B cell (primary cell): ENCODE measurements at regions not wholly inside any gene's neighbourhood (a gene's known extent, or its start where the extent isn't known, plus 50 kb on each side); places are given as distances from the start of the nearest gene placed in this dataset.

Experiments used
- ATAC-seq: fragments of 200-7000 bp; cut with Tn5 transposase; one replicate; pipeline ENCODE4 v1.10.0; 2021; ENCODE audit warnings: low read depth, mild to moderate bottlenecking, moderate number of reproducible peaks, moderate library complexity
- CTCF ChIA-PET: fragments of 350-600 bp; sonication (Branson Sonifier 250); formaldehyde crosslinking; loops from one replicate; lab custom pipeline; 2021; ENCODE audit warnings: antibody characterized with exemption, inconsistent platforms; lab: Charles Lee
- POLR2A ChIA-PET: fragments of 350-600 bp; sonication (Branson Sonifier 250); formaldehyde crosslinking; loops from one replicate; lab custom pipeline; 2021; ENCODE audit warnings: antibody characterized with exemption; lab: Charles Lee
- DNase-seq: peaks from one replicate; pipeline ENCODE4 v3.0.0; 2013
- H2AFZ ChIP-seq: 2 replicates; pipeline ENCODE4 v1.6.1; 2012; ENCODE audit warnings: mild to moderate bottlenecking, low read depth, low read length; ENCODE audit not compliant: insufficient read depth, poor library complexity, severe bottlenecking
- H3K27ac ChIP-seq, 2 donors: 1 replicate in 1 of 2; 2 replicates in 1 of 2; pipeline ENCODE4 v1.5.1; 2012 to 2013; ENCODE audit warnings: low read length in 2 of 2, mild to moderate bottlenecking in 2 of 2, moderate library complexity in 1 of 2
- H3K27me3 ChIP-seq, 4 experiments: fragments of 200-600 bp in 1 of 4; sonication (generic) in 1 of 4; replicated peaks in 1 of 4; 1 replicate in 2 of 4; 2 replicates in 2 of 4; pipeline versions ENCODE4 v1.6.1 to v1.7.0; 2013 to 2016; ENCODE audit warnings: low read length in 3 of 4, mild to moderate bottlenecking in 2 of 4, mixed read lengths in 1 of 4, moderate library complexity in 1 of 4; ENCODE audit not compliant: insufficient read depth in 4 of 4, control insufficient read depth in 3 of 4; ENCODE audit errors: control extremely low read depth in 1 of 4
- H3K36me3 ChIP-seq, 2 experiments: replicated peaks in 1 of 2; 1 replicate in 1 of 2; 2 replicates in 1 of 2; pipeline versions ENCODE4 v1.6.1 to v1.7.1; 2013; ENCODE audit warnings: low read length in 1 of 2; ENCODE audit not compliant: insufficient read depth in 2 of 2, control insufficient read depth in 1 of 2; ENCODE audit errors: control extremely low read depth in 1 of 2, extremely low read depth in 1 of 2
- H3K4me1 ChIP-seq, 2 donors: fragments of 200-600 bp in 1 of 2; sonication (generic) in 1 of 2; 1 replicate in 1 of 2; 2 replicates in 1 of 2; pipeline versions ENCODE4 v1.5.1 to v1.6.1; 2013 to 2017; ENCODE audit warnings: low read length in 2 of 2; ENCODE audit not compliant: control insufficient read depth in 2 of 2, insufficient read depth in 2 of 2
- H3K4me2 ChIP-seq: replicated peaks from 2 replicates; pipeline ENCODE3; 2012; ENCODE audit warnings: mild to moderate bottlenecking, low read depth, low read length; ENCODE audit not compliant: poor library complexity, severe bottlenecking
- H3K4me3 ChIP-seq, 5 experiments: fragments of 200-600 bp in 1 of 5; sonication (generic) in 1 of 5; 1 replicate in 3 of 5; 2 replicates in 2 of 5; pipeline versions ENCODE4 v1.5.1 to v1.7.0; 2011 to 2016; ENCODE audit warnings: low read length in 4 of 5, mild to moderate bottlenecking in 4 of 5, low read depth in 2 of 5, control low read depth in 1 of 5, moderate library complexity in 1 of 5; ENCODE audit not compliant: insufficient read depth in 1 of 5; ENCODE audit errors: control extremely low read depth in 1 of 5, extremely low read depth in 1 of 5
- H3K79me2 ChIP-seq: fragments of 200-600 bp; sonication (generic); one replicate; pipeline ENCODE4 v1.6.0; 2016; ENCODE audit warnings: low read length; ENCODE audit not compliant: control insufficient read depth, insufficient read depth
- H3K9ac ChIP-seq: fragments of 200-600 bp; sonication (generic); 2 replicates; pipeline ENCODE4 v1.6.1; 2017; ENCODE audit warnings: mild to moderate bottlenecking, low read length, moderate library complexity
- H3K9me3 ChIP-seq, 3 donors: one replicate each; pipeline versions ENCODE4 v1.6.1 to v1.7.1; 2013; ENCODE audit warnings: low read length in 2 of 3; ENCODE audit not compliant: control insufficient read depth in 2 of 3, insufficient read depth in 1 of 3; ENCODE audit errors: control extremely low read depth in 1 of 3
- H4K20me1 ChIP-seq: 2 replicates; pipeline ENCODE4 v1.6.0; 2012; ENCODE audit warnings: mild to moderate bottlenecking, low read length; ENCODE audit not compliant: insufficient read depth, control insufficient read depth, poor library complexity, severe bottlenecking
- H3K27ac Mint-ChIP-seq: one replicate; pipeline ENCODE4 v1.8.0; 2021; ENCODE audit warnings: mixed read lengths
- H3K27me3 Mint-ChIP-seq: one replicate; pipeline ENCODE4 v1.8.0; 2021; ENCODE audit warnings: mixed read lengths
- H3K4me1 Mint-ChIP-seq: one replicate; pipeline ENCODE4 v1.8.0; 2021; ENCODE audit warnings: mixed read lengths
- H3K4me3 Mint-ChIP-seq: one replicate; pipeline ENCODE4 v1.8.0; 2021; ENCODE audit warnings: mixed read lengths
- H3K9me3 Mint-ChIP-seq: one replicate; pipeline ENCODE4 v1.8.0; 2022; ENCODE audit warnings: mixed read lengths; ENCODE audit not compliant: insufficient read depth
- CTCF ChIP-seq: fragments of 200-600 bp; IDR thresholded peaks from one replicate; pipeline ENCODE4 v1.8.0; 2022; ENCODE audit warnings: antibody characterized with exemption, mild to moderate bottlenecking
- EZH2 ChIP-seq: IDR thresholded peaks from 2 replicates; pipeline ENCODE4 v1.6.1; 2012; ENCODE audit warnings: borderline replicate concordance, low read depth, mild to moderate bottlenecking, moderate library complexity, low read length; ENCODE audit not compliant: insufficient read depth, poor library complexity, severe bottlenecking
- WGBS: methylation state at CpG from one replicate; pipeline ENCODE4 v1.1.5; 2013; ENCODE audit warnings: missing lambda C conversion rate; ENCODE audit not compliant: insufficient coverage; 5-methylcytosine and 5-hydroxymethylcytosine counted together
- intact Hi-C: fragments of 100-400 bp; cut with micrococcal nuclease; formaldehyde crosslinking; loops from one replicate; pipeline ENCODE4 v1.10.0; 2022

GRCh38 chr5:27969157-27969556 lies 930.8 kb upstream of the CDH9 start:
- H3K4me1 Mint-ChIP-seq: no peaks in the 10 kb centered on the region
- ChIA-PET POLR2A (no interaction called here), CTCF (no interaction called here)

GRCh38 chr5:27963050-27963783 lies 924.8 kb upstream of the CDH9 start:
- ChIA-PET CTCF (no interaction called here), POLR2A (no interaction called here)
- Mint-ChIP-seq H3K27ac (no peak overlapping the region), H3K9me3 (peaks cover 7% of the 10 kb centered on the region), H3K4me3 (no peak overlapping the region), H3K27me3 (no peaks in the 10 kb centered on the region), H3K4me1 (no peaks in the 10 kb centered on the region)
- TF ChIP-seq EZH2: no peak
- TF ChIP-seq CTCF: no peak
- ATAC-seq (no peak), DNase-seq (no peak)
- intact Hi-C loops: no loop called here
- Histone ChIP-seq H3K4me1 (no peaks in the 10 kb centered on the region), H3K4me3 (no peak overlapping the region), H3K27ac (no peak overlapping the region), H2AFZ (no peak overlapping the region), H3K9ac (no peak overlapping the region), H3K27me3 (no peaks in the 10 kb centered on the region), H3K79me2 (no peaks in the 10 kb centered on the region), H3K9me3 (peaks cover 0 to 18% (median 8%) of the 10 kb centered on the region in 3 donors), H3K4me2 (no peak overlapping the region), H3K36me3 (no peaks in the 10 kb centered on the region), H4K20me1 (no peaks in the 10 kb centered on the region)
- 99% methylated on average over 7 of the region's 7 CpGs for WGBS

More at GRCh38 chr5:27969157-27969556, 930.8 kb upstream of the CDH9 start:
- Mint-ChIP-seq H3K4me3 (no peak overlapping the region), H3K27ac (no peak overlapping the region), H3K27me3 (no peaks in the 10 kb centered on the region), H3K9me3 (peaks cover 11% of the 10 kb centered on the region)
- Histone ChIP-seq H3K36me3 (no peaks in the 10 kb centered on the region), H3K27me3 (no peaks in the 10 kb centered on the region), H4K20me1 (no peaks in the 10 kb centered on the region), H3K79me2 (no peaks in the 10 kb centered on the region), H3K4me2 (no peak overlapping the region), H3K4me3 (no peak overlapping the region), H3K9ac (no peak overlapping the region), H3K27ac (no peak overlapping the region), H3K4me1 (no peaks in the 10 kb centered on the region), H3K9me3 (peaks cover 0 to 11% (median 3%) of the 10 kb centered on the region in 3 donors), H2AFZ (no peak overlapping the region)
- DNase-seq (no peak), ATAC-seq (no peak)
- no peak for TF ChIP-seq EZH2
- TF ChIP-seq CTCF: no peak
- intact Hi-C loops: no loop called here
